AG20443 (cell line): ENCODE measurements at regions not wholly inside any gene's neighbourhood (a gene's known extent, or its start where the extent isn't known, plus 50 kb on each side); places are given as distances from the start of the nearest gene placed in this dataset.
"Not testable (repeated sequence)": the region's sequence is repeated elsewhere in the genome, so short reads cannot be mapped to it uniquely, and the experiment has no call there.

Experiments used
- DNase-seq: peaks from one replicate; pipeline ENCODE4 v3.0.0; 2012; ENCODE audit warnings: low spot score, mixed read lengths

DNA sequence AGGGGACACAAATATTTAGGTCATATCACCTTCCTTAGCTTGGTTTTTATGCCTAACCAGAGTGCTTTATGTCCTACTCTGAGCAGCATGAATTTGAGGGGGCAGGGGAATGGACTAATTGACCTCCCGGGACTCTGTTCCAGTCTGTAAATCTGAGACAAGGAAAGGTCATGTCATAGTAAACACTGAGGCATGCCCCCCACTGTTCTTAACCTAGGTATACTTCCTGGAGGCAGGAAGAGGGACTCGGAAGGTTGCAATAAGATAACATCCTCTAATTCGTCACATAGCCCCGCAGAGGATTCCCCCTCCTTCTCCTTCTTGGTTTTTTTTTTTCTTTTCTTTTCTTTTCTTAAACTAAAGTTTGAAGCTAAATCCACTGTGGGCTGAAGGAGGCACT is 540.3 kb upstream of the CADM1 start:
- no peak for DNase-seq

DNA sequence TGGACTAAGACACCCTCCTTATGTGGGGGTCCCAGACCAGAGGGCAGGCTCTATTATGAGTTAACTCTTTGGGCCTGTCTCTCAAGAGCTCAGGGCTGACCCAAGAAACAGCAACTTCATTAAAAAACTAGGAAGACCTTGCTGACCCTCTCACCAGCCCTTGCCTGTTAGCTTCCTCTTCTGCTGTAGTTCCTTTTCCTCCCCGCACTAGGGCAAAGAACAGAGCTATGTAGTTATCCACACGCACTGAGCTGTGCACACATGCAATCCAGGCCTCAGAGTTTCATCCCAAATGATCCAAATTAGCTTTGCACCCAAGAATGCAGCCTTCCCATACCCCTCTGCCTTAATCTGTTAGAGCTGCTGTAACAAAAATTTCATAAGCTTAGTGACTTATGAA is 539.6 kb upstream of the CADM1 start:
- DNase-seq, result no peak

DNA sequence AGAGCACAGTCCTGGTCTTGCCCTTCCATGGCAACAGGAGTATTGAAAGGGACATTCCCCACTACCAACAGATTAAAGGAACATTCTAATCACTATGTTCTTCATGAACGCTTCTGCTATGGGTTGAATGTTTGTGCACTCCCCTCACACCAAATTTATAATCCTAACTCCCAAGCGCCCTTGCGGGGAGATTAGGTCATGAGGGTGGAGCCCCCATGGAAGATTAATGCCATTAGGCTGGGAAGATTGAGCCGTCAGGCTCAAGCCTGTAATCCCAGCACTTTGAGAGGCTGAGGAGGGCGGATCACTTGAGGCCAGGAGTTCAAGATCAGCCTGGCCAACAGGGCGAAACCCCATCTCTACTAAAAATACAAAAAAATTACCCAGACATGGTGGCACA is 538.8 kb upstream of the CADM1 start:
- not testable (repeated sequence) for DNase-seq

DNA sequence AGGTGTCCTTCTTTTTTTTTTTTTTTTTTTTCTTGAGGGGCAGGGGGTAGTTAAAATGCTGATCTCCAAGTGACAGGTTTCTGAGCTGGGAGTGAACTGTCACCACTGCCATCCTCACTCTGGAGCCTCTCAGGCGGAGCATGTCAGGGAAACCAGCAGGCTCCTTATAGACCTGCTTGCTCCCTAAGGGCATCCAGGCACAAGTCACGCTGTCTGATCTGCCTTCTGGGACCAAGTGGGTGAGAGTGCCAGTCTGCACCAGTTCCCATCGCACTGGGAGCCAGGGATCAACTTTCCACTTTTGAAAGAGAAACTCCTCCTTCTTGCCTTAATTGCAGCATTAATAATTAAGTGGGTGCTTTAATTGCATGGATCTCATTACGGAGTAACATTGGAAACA is 537.9 kb upstream of the CADM1 start:
- no peak for DNase-seq

DNA sequence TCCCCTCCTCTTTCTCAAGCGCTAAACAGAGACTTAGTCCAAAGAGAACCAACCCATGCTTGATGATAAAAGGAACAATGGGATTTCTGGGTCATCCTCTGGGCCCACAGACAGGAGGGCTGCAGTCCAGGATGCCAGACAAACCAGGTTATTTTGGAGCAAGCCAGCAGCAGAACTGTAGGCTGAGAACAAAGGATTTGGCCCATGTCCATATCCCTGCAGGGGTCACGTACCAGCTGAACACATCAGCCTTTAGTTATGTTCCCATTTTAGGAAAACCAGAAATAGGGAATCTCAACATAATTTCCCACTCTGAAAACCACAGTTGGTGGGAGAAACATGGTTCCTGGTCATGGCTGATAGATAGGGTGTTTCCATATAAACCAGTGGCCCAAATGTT is 533.6 kb upstream of the CADM1 start:
- DNase-seq, result no peak

DNA sequence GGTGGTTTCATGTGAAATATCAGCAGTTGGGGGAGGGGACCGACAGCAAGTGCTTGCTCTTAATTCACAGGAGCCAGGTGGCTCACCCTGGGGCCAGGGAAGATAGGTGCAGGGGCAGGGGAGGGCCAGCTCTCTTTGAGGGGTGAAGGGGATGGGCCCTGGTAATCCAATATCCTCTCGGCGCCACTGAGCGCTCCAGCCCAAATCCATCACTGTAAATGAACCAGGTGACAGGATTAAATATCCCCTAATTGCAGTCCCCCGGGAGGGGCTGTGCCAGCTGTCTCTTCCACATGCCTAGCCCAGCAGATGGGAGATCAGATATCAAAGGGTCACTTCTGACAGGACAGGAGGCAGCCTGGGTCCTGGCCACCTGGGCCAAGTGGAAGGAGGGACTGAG is 531.8 kb upstream of the CADM1 start:
- DNase-seq, result no peak

DNA sequence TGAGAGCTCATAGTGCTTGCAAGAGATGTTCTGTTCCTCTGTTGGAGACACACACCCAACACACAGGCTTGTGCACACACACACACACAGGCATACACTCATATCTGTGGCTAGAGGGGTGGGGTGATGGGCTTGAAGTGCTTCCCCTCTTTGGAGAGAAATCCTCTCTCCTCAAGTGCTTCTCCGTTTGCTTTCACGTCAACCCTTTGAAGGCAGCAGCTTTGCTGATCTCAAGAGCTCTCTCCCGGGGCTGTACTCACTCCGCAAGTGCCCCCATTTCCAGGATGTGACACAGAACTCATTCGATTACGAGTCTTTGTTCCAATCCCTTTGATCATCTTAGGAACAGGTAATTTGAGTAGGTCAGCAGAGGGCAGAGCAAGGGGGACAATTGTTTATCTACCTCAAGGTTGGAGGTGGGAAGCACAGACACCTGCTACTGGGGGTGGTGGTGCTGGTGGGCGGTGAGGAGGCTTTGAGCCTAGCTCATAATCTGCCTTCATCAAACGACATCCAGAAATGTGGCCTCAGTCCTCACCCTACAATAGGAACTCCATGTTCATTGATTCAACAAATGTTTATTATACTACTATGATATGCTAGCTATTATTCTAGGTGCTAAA is 529.8 kb upstream of the CADM1 start:
- no peak for DNase-seq

DNA sequence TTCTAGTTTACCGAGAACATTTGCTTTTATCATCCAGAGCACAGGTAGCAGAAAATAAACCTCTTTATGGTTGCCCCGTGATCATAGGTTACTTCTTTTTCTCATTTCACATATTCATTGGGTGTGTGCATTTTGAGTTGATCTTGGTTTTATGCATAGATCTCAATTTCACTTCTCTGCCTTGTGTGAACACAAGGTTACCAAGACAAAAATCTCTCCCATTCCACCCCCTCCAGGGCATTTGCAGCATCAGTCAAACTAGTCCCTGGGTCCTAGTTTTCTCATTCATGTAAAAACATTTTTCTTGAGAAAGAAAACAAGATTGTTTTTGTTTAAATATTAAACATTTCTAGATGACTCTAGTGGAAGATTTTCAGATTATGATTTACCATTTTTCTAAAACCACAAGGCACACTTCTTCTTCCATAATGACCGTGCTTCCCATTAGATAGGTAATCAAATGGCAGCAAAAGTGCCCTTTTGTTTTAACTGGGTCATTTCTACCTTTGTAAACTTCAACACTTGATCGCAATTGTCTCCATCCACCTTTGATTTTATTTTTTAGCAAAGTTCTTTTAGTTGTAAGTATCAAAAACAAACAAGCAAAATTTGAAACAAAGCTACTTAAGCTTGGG is 526.6 kb upstream of the CADM1 start:
- no peak for DNase-seq

DNA sequence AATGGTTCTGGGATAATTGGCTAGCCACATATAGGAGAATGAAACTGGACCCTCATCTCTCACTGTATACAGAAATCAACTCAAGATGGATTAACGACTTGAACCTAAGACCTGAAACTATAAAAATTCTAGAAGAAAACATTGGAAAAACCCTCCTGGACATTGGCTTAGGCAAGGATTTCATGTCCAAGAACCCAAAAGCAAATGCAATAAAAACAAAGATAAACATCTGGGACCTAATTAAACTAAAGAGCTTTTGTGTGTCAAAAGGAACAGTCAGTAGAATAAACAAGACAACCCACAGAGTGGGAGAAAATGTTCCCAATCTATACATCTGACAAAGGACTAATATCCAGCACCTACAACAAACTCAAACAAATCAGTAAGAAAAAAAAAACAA is 524.3 kb upstream of the CADM1 start:
- DNase-seq, result not testable (repeated sequence)

DNA sequence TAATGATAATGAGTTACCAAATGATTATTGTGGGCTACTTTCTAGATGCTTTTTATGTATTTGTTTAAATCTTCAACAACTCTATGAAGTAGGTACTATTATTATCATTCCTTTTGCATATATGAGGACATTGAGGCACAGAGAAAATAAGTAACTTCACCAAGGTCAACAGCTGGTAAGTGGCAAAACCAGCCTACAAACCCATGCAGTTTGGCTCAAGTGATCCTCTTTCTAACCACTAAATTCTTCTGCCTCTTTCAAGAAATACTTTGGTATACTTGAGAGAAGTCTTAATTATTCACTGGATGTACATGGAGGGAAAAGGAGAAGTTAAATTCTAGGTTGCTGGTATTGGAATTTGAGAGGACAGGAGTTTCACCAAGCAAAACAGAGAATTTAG is 495.2 kb upstream of the CADM1 start:
- DNase-seq, result no peak

DNA sequence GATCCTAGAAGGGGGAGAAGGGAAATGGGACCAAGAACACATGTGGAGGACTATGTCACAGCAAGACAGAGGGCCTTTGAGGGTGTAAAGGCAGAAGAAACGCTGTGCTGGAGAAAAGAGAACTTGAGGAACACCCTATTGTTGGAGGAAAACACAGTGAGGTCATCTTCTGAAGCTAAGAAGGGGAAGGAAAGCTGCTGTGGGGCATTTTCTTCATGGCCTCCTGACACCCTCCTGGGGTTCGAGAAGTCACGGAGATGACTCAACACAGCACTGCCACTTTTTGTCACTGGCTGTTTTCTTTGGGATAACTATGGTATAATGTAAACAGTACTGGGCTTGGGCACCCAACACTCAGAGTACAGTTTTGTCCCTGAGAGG is 492.6 kb upstream of the CADM1 start:
- DNase-seq, result no peak

DNA sequence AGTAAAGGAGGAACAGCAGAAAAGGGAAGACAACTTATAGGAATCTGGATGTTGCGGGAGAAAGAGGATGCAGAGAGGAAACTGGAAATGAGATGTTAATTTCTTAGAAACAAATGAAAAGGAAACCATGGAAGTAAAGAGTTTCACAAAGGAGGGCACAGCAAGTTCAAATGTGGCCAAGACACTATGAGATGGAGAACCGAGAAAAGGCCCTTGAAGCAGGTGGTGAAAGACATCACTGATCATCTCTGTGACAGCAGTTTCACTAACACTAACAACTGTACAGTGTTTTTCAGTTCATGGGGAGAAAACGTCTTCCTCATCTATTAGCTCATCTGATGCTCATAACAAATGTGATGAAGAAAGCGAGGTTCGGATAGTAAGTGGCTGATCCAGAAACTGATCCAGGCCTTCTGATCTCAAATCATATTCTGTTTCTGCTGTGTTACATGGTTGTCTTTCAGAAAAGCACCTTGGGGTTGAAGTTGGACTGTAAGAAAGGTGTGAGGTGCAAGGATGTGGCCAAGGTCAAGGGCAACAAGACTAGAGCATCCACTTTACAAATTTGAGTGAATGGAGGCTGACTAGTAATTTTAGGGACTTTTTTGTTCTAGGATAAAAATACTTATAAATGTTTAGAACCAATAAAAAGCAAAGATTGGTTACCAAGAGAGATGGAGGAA is 492.1 kb upstream of the CADM1 start:
- DNase-seq, result no peak

DNA sequence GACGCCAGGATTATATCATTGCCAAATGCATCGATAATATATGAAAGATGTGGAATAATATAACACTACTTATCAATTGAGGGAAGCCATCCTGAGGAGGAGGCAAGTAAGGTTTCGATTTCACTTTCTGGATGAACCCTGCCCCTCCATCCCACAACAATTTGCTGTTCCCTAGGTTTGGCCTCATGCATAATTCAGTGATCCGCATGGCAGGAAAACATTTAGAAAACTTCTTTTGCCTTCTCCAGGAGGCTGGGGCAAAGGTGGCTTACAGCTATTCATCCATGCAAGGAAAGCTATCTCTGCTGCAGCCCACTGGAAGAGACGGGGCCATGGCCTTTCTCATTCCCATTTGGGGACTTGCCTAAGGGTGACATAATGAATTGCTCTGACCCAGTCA is 489.4 kb upstream of the CADM1 start:
- peak; percentile 1 for DNase-seq

DNA sequence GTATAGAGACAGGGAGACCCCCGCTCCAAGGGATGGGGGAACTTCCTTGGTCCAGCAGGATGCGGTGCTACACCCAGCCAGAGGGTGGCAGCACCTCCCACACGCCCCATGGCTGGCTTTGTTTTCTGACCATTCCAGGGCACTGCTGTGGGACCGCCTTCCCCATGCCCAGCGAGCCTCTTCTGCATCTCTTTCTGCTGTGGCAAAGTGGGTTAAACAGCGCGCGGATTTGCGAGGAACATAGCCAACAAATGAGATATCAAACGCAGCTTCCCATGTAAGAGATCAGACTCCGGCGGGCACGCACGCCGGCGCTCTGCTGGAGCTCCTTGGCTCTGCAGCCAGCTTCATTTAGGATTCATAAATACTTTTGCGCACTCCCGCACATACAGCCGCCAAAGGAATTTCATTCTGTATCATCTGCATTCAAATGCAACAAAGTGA is 485.8 kb upstream of the CADM1 start:
- no peak for DNase-seq

DNA sequence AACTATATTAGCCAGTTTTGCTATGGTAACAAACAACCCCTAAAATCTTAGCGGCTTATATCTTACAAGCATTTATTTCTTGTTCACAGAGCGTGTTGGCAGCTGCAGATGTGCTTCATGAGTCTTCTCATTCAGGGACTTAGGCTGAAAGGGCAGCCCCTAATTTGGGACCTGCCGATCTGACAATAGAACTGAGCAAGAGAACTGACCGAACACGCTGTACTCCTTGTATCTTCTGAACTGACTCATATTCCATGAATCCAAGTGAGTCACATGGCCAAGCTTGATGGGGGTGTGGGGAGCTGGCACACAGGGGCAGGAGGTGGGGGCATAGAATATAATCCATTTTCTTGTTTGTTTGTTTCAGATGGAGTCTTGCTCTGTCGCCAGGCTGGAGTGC is 481.7 kb upstream of the CADM1 start:
- DNase-seq, result no peak

DNA sequence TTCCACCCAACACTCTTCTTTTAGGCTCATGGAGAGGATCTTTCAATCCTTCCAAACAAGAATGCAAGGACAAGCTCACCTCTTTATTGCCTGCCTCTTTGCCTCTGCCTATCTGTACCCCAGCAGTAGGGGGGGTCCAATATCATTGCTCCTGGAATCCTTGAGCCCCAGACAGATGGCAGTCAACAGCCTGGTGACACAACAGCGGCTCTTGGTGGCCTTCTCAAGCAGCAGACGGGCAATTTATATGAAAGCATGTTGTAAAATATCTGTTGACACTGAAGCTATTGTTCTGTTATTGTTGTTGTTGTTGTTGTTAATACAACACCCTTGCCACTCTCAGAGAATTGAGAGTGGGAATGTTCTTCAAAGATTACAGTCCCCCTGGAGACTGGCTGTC is 480.0 kb upstream of the CADM1 start:
- no peak for DNase-seq

DNA sequence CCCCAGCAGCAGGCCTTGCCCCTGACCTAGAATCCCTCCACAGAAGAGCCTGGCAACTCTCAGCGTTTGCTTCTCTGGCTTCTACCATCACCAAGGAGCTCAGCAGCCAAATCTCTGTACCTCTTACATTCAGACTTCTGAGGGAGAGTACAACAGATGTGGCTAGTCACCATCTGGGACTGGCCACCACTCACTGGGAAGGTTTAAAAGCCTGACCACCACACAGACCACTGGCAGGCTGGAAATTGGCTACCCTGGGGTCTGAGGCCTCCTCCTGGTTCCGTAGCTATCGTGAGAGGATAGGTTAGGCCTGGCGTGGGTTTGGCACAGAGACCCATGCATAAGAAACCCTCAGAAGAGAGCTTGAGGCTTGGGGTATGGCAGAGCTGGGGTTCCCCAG is 478.5 kb upstream of the CADM1 start:
- DNase-seq, result no peak

DNA sequence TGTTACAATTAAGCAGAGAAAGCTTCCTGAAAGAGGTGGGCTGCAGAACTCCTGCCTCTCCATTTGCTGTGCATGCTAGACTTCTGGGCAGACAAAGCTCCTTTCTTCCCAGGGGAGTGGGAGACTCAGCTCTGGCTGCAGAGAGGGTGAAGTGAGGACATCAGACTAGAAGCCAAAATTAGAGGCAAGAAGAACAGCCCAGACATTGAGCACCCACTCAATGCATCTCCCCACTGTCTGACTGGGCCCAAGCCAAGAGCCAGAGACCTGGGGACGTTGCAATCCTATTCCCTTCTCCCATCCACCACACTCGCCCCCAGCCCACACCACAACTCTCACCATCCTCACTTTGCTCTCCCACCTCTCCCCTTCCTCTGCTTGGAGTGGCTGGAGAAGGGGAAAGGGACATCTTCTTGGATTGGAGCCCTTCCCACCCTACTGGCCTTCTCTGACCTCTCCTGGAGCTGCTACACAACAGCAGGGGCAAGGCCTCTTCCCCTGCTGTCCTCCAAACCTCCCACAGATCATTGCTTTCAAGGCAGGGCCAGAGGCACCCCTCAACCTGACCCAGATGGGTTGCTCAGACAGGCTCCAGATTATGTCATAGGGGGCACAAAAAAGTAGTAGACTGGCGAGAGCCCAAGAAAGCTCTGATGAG is 477.7 kb upstream of the CADM1 start:
- no peak for DNase-seq

DNA sequence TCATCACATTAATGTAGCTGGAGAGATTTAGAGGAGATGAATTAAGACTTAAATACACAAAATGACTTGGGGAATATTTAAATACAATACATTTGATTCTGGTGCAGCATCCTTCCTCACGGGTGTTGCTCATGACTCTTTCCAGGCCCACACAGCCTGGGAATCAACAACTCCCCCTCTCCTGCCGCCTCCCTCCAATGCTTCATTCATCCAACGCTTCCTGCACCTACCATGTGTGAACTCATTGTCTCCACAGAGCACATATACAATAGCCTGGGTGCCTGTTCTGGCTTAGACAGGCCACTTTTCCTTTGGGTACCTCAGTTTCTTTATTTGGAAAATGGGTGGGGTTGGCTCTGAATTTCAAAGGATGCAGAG is 476.9 kb upstream of the CADM1 start:
- no peak for DNase-seq

DNA sequence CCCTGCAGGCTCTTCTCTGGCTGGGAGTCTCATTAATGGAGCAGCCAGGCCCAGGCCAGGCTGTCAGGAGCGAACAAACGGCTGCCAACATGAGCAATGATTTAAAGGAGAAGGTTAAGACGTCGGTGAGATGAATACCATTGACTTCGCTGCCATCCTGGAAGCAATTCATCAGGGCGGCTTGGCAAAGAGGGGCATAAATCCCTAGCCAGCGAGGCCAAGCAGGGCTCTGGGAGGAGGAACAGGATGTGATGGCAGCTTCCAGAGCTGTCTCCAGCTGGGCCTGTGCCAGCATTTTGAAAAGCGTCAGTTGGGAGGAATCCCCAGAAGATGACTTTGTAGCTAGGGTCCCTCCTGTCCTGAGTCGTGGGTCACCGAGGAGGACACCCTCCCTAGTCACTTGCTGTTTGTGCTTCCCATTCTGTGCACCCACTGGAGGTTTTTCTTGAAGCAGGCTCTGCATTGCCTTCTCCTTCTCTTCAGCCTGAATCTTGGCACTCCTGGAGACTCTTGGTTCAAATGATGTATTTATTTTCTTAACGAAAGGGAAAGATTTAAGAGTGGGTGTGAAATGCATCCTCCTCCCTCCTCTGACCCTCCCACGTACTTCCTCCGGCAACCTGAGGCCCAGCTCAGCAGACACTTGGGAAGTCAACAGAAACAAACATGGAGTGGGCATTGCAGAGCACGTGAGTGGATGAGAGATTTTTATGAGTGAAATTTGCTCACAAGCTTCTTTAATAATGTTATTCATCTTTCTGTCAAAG is 476.3 kb upstream of the CADM1 start:
- no peak for DNase-seq

DNA sequence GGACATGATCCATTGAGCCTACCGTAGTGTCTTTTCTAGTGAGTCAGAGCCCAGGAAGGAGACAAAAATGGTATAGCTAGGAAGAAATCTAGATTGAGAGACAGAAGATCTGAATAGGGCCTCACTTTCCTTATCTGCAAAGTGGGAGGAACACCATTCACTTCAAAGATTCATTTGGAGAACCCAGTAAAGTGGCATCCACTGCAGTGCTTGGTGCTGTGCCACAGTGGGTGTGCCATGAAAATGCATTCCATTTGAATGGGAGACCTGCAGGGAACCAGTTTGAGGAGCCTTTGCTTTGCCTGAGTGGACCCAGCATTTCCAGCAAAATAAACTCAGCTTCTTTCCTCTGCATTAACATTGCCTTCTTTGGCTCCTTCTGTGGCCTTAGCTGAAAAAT is 470.5 kb upstream of the CADM1 start:
- DNase-seq, result no peak

DNA sequence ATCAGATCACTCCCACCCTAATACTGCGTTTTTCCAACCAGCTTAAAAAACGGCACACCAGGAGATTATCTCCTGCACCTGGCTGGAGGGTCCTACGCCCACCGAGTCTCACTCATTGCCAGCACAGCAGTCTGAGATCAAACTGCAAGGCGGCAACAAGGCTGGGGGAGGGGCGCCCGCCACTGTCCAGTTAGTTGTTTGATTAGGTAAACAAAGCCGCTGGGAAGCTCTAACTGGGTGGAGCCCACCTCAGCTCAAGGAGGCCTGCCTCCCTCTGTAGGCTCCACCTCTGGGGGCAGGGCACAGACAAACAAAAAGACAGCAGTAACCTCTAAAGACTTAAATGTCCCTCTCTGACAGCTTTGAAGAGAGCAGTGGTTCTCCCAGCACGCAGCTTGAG is 463.0 kb upstream of the CADM1 start:
- not testable (repeated sequence) for DNase-seq
